ENCODE measurements at regions not wholly inside any gene's neighbourhood (a gene's known extent, or its start where the extent isn't known, plus 50 kb on each side); places are given as distances from the start of the nearest gene placed in this dataset.

DNA sequence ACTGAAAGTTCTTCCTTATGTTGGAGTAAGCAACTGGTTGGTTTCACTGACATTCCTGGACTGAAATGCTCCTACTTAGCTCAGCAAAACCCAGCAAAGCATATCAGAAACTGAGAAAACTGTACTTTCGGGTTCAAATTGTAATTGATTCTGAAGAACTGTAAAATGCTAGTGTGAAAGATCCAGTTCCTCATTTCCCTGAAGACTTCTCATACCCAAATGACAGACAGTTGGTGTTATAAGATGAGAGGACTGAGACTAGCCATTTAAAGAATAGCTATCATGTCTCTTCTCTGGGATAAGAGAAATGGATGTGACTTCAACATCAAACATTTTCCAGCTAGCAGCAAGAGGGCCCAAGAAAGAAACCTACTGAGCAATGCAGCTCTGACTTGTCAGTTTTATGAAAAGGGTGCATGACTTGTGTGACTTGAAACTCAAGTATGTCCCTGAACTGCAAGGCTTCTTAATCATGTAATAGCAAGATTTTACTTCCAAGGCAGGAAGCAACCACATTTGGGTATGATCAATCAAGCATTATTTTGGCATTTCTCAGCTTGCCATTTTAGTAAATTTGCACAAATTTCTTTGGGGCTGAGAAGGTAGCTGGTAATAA, 420.3 kb upstream of the MMADHC start:
- no peak for DNase-seq (ENCODE audit: low read depth)

DNA sequence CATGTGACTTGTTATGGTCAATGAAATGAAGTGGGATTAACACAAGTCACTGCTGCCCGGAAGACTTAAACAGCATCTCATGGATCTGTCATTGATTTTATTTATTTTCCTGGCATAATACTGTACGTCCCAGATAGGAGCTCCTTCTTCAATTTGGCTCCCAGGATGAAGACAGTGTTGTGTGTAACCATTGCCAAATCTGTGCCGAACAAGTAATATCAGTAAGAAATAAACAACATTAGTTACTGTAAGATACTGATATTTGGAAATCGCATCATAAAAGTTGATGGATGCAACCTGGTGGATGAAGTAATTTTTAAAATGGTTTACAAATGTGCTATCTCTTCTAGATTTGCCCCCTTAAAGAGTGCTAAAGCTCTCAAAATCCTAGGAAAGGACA, 419.0 kb upstream of the MMADHC start:
- no peak for DNase-seq (ENCODE audit: low read depth)

DNA sequence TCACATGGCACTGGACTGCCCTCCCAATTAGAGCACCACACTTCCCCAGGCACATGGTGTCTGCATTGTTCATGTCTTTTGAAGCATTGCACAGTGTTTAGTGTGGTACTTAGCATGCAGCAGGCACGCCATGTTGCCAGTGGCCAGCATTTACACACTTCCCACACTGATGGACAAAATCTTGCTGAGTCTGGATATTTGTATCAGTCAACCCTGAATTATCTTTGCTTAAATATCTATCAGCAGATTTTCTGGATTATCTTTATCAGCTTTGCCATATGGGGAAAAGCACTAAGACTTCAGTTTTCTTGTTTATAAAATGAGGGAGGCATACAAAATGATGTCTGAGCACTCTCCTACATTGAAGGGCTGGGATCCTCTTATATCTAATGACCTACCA, 416.0 kb upstream of the MMADHC start:
- DNase-seq (ENCODE audit: low read depth): no peak

DNA sequence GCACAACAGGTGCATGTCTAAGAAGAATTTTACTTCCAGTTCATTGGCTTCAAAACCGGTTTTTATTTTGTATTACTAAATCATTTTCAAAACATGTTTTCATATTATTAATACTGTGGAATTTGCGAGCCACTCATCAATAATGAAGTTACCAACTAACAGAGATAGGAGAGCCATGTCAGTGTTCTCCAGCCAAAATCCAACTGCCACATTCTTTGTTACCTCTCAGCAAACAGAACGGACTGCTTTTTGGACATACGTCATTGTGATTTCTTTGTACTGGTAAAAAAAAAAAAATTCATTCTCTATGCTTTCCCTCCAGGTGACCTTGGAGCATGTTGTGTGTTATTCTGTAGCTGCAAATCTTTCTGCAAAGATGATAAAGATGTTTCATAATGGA, 414.2 kb upstream of the MMADHC start:
- no peak for DNase-seq (ENCODE audit: low read depth)

DNA sequence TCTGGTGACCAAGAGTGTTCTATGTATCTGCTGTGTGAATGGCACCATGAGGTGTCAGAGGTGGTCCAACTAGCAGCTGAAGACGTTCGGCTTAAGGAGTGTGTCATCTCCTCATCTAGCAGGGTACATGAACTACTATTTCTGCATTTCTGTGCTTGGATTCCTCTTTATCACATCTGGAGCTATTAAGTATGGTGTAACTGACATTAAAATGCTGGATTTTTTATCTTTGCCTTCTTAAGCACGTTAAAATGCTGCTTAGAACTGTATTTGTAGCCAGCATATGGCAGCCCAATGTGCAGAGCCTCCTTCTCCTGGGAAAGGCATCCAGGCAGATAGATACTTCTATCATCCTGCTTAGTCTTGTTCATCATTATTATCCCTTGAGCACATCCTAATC, 409.3 kb upstream of the MMADHC start:
- DNase-seq (ENCODE audit: low read depth): no peak

DNA sequence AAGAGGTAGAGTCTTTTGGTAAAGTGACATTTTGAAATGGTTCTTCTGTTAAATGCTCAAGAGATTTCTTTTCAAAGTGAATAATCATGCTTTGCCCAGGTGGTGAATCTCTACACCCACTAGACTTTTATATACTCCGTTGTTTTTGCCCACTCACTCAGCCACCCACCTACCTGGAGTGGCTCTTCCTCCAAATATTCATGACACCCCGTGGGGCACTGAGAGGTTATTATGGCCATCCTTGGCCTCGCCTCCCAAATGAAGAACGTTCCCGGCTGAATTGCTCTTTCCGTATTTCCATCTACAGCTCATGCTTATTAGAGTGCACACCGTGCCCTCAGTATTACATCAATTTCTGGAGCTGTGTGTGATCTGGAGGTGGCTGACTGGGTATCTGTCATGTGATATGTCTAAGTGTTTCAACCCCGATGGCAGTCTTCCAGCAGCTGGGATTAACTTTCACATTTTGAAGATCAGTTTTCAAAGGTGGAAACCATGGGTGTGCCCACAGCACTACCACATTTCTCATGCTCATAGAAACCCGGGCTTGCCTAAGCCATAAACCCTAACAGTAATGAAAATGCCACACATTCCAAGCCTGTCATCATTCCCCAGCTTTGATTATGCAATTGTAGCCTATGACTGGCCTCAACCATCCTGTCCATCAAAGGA, 406.6 kb upstream of the MMADHC start:
- peak; percentile 65 for DNase-seq (ENCODE audit: low read depth)

DNA sequence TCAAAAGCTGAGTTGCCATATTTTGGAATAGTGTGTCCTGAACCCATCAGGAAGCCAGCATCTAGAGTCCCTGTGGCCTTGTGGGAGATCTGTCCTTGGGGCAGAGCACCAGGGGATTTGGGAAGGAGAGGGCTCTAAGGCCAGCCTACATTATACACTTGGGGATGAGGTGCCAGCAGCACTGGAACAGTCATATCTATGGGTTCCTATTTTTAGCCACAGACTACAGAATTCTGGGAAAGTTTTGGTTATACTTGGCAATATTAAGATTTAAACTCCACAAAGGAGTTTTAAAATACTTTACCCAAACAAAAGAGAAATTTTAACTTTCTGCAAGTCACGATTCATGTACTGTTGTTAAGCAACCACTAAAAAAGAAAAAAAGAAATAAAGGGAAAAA, 405.7 kb upstream of the MMADHC start:
- no peak for DNase-seq (ENCODE audit: low read depth)

DNA sequence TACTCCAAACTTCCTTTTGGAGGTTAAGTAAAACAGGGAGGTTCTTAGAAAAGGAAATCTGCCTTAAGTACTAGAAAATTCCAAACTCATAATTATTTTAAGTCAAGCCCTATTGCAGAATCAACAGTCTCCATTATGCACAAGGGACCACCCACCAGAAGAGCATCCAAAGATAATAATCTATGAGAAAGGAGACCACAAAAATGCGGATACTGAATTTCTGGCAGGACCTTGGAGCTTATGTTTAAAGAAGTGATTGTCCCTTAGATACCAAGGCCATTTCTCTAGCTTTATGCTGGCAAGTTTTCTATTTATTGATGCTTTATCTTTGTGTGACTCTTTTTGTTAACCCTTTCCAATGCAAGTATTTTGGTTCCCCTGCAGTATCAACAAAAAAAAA, 404.0 kb upstream of the MMADHC start:
- DNase-seq (ENCODE audit: low read depth): no peak

DNA sequence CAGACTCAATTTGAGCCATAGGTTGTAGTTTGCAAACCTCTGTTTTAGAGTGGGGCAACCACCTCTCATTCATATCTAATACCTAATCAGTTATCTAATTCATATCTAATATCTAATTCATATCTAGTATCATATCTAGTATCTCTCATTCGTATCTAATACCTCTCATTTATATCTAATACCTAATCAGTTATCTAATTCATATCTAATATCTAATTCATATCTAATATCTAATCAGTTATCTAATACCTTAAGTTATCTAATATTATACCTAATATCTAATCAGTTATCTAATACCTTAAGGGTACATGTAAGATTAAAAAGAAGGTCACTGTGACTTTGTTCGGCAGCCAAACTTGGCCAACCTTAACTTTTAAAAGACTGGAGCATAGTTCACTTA, 403.4 kb upstream of the MMADHC start:
- no peak for DNase-seq (ENCODE audit: low read depth)

DNA sequence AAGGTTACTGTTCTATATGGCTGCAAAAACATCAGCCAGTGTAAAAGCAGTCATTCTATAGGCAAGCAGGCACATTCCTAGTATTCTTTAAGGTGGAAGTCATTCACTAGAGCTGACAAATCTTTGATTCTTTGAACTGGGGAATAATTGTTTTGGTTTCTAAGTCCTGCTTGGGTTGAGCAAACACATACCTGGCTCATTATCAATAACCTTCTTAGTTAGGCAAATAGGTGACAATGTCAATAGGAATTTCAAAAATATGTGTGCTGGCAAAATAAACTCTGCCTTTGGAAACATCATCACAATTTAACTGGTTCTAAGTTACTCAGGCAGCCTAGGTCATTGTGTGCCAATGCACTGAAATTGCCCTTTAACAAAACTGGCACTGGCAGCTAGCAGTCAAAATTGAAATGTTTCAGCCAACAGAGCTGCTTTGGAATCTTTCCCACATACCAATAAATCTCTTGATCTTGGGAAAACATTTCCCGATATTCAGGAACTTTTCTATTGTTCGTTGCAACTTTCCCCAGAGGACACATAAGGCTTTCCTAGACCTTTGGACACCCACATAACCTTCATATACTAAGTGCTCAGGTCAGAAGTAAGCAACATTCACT, 402.0 kb upstream of the MMADHC start:
- DNase-seq (ENCODE audit: low read depth): peak; percentile 72

DNA sequence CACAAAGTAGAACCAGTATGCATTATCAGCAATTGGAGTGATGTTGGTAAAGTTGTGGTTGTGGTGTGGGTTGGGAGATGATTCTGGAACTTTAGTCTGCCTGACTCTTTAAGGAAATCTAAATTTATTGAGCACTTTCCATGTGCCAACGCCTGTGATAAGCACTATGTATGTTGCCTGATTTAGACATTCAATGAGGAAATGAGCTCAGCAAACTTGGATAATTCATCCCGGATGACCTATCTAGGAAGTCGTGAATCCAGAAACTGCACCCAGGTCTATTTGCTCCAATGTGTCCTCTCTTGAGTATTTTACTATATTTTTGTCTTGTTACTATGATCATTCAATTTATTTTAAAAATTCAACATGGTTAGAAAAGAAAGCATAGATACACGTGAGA, 400.8 kb upstream of the MMADHC start:
- DNase-seq (ENCODE audit: low read depth): no peak

DNA sequence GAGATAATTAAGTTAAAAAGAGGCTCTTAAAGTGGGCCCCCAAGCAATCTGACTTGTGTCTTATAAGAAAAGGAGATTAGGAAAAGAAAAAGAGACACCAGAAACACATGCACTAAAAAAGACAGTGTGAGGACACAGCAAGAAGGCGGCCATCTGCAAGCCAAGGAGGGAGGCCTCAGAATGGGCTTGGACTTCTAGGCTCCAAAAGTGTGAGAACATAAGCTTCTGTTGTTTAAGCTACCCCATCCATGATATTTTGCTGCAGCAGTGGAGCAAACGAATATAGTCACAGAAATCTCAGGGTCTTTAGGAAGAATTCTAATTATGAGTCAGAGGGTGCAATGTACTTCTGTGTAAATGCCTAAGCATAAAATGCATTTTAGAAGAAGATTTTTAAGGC, 399.3 kb upstream of the MMADHC start:
- DNase-seq (ENCODE audit: low read depth): no peak

DNA sequence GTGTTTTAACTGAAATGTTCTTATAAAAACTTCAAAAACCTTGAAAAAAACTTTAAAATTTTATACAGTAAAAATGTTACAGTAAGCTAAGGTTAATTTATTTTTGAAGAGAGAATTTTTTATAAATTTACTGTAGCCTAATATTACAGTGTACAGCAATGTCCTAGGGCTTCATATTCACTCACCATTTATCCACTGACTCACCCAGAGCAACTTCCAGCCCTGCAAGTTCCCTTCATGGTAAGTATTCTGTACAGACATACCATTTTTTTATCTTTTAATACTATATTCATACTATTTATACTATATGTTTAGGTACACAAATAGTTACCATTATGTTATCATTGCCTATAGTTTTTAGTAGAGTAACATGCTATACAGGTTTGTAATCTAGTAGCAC, 396.7 kb upstream of the MMADHC start:
- no peak for DNase-seq (ENCODE audit: low read depth)

DNA sequence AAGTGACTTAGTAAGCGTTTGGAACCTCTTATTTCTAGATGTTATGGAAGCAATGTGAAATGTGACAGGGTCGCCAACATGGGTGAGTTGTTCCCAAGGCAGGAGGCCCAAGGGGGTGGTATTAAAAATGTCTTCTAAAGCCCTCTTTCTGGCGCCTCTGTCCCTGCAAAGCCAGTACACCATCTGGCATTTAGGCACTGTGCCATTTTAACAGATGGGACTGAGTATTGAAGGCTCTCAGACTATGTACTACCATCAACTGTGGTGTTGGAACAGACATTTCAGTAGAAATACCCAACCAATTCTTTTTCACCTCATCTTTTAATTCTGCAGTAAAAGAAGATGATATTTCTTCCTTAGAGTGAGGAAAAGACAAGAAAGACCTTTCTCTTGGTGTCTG, 384.5 kb upstream of the MMADHC start:
- DNase-seq (ENCODE audit: low read depth): no peak

DNA sequence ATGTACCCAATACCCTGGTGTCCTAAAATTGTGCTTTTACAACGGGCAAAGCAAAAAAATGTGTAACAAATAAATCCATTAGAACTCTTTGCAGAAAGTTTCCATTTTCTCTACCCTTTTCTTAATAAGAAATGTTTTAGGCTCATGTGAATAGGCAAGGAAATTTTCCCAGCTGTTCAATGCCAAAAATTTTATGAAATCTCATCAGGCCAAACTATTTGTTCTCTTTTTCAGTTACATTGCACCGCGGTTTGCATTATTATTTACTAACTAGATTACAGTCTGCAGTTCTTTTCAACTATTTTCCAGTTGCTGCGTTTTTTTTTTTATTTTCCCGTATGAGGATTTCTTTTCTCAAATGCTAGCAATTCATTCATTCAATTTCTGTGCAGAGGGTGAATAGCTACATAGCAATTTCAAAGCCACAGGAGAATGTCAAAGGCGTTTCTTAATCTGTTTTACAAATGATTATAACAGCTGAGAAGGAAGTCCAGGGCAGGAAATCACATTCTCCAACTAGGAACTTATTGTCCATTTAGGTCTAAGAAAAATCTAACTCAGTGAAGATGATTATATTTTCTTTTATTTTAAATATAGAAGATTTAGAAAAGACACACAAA, 367.5 kb upstream of the MMADHC start:
- no peak for DNase-seq (ENCODE audit: low read depth)

DNA sequence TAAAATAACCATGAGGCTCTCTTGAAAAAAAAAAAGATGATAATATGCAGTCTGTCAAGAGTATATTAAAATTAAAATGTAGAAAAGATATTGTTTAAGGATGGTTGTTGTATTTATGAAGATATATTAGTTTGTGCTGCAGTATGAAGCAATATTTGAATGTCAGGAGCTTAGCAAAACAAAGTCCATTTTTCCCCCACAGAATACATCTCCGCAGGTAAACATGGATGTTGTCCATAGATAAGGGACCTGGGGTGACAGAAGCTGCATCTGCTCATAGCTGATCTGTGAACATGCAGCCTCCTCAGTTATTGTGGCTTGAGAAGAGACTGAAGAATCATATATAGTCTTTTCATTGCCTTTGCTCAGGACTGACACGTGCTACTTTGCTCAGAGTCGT, 366.1 kb upstream of the MMADHC start:
- DNase-seq (ENCODE audit: low read depth): no peak

DNA sequence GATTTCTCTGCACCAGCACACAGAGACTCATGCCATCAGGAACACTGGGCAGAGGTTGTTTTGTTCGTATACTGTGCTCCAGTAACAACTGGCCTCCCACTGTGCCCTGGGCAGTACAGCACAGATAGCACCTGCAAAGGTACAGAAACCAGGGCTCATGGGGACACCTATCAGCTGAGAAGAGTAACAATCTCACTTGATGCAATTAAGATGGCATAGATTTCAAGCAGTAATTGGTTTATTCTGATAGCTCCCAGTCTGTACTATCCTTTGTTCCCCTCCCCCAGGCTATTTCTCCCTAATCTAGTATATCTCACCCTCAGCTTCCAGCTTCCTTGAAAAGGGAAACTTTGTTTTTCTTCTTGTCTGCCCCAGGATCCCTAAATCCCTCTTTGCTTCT, 343.9 kb upstream of the MMADHC start:
- DNase-seq (ENCODE audit: low read depth): no peak

DNA sequence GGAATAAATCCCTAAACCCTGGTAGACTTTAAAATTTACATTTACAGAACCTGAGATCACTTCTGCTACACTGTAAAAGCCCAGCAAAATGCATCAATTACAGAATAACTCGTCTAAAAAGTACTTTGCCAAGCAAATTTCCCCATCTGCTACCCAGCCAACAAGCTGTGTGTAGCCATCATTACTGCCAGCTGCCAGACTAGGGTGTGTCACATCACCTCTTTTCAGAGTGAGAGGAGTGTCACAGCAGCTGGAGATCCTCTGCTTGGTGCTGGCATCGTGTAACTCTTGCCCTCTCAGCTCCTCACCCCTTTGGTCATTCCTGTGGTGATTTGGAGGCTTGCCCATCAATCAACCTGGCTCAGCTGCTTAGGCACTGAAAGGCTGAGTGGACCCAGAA, 340.4 kb upstream of the MMADHC start:
- DNase-seq (ENCODE audit: low read depth): no peak

DNA sequence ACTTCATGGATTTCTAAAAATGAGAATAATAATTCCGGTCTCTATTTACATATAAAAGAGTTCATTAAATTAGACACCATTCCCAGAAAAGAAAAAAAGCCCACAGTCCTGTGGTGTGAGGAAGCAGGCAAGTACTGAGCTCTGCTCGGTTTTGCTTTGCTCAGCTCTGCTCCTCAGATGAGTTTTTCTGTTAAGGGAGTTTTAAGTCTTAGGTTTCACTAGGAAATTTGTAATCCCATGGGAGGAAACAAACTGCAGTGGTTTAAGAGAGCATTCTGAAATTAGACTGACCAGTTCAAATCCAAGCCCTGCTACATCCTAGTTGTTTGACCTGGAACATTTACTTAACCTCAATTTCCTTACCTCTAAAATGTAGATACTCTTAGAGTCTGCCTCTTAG, 338.6 kb upstream of the MMADHC start:
- no peak for DNase-seq (ENCODE audit: low read depth)

DNA sequence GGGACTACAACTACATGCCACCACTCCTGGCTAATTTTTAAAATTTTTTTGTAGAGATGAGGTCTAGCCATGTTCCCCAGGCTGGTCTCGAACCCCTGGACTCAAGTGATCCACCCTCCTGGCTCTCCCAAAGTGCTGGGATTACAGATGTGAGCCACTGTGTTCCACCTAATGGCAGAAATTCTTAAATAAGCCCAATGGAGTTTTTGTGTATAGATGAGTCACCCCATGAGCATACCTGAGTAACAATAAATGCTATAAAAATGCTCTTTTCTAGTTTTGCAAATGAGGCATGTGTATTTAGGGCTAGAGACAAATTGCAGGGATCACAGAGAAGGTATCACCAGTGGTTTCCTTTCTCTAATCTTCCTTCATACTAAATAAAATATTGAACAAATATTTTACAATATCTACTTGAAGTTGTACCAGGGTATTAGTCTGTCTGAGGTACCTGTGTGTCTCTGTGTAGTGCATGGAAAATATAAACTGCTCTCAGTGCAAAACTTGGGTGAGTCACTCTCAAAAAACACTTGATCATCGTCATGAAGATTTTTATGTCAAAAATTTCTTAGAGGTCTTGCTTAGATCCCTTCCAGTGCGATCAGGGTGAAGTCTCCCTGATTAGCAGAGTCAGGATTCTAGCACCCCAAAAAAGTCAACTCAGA, 337.1 kb upstream of the MMADHC start:
- DNase-seq (ENCODE audit: low read depth): peak; percentile 52

DNA sequence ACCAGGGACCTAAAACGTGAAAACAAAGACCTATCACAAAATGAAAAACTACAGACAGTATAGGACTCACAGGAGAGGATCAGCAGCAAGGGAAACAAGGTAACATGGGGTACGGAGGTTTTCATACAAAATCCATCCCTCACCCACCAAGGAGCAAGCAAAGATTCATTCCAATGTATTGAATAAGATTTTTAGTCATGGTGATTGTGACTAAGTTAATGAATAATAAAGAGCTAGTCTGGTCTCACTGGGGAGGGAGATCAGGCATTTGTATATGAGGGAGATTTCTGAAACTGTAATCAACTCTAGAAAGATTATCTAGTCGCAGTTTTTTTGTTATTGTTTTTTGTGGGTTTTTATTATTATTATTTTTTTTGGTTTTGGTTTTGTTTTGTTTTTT, 336.5 kb upstream of the MMADHC start:
- DNase-seq (ENCODE audit: low read depth): peak; percentile 83

DNA sequence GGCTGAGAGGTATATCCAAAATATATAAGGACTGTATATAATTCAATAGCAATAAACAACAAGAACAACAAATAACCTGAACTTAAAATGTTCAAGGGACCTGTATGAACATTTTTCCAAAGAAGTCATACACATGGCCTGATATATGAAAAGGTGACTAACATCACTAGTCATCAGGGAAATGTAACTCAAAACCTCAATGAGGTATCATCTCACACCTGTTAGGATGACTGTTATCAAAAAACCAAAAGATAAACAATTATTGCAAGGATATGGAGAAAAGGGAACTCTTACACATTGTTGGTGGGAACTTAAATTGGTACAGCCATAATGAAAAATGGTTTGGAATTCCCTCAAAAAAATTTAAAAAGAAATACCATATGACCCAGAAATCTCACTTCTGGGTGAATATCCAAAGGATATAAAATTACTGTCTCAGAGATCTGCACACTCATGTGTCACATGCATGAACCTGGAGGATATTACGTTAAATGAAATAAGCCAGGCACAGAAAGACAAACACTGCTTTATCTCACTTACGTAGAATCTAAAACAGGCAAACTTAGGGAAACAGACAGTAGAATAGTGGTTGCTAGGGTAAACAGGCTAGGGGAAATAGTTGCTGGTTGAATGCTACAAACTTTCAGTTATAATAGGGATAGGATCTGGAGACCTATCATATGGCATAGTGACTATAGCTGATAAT, 334.5 kb upstream of the MMADHC start:
- DNase-seq (ENCODE audit: low read depth): peak; percentile 39
